ENCODE measurements at regions not wholly inside any gene's neighbourhood (a gene's known extent, or its start where the extent isn't known, plus 50 kb on each side); places are given as distances from the start of the nearest gene placed in this dataset.
"Not testable (repeated sequence)": the region's sequence is repeated elsewhere in the genome, so short reads cannot be mapped to it uniquely, and the experiment has no call there.

DNA sequence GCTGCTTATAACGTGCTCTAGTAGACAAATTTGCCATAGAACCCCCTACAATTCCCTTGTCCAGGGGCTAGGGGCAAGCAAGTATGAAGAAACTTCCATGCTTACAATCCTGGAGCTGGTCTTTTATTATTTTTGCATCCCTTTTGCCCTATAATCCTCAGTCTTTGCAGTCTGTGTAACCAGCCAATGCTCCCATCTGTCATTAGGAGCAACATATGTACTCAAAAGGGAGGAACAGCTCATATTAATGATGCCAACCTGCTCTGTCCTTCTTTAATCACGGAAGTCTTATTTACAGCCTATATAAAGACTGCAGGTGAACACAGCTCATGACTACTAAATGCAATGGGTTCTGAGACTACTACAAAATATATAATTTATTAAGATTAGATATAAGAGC, 263.3 kb downstream of the ZIC1 start:
- DNase-seq, result no peak

DNA sequence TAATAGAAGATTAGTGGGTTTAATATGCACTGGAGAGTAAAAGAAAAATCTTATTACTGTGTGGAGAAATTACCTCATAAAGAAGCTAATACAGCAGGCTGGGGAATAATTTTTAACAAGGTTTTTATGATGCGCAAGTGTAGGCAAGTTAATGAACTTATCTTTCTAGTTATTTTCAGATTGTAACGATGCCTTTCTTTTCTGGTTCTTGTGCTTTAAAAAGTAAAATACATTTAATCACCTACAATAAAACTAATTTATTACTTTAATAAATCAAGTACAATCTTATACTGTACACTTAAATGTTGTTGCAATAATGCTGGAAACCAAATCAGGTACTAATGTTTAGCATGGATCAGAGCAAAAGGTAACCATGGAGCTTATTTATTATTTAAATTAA, 266.6 kb downstream of the ZIC1 start:
- no peak for DNase-seq

DNA sequence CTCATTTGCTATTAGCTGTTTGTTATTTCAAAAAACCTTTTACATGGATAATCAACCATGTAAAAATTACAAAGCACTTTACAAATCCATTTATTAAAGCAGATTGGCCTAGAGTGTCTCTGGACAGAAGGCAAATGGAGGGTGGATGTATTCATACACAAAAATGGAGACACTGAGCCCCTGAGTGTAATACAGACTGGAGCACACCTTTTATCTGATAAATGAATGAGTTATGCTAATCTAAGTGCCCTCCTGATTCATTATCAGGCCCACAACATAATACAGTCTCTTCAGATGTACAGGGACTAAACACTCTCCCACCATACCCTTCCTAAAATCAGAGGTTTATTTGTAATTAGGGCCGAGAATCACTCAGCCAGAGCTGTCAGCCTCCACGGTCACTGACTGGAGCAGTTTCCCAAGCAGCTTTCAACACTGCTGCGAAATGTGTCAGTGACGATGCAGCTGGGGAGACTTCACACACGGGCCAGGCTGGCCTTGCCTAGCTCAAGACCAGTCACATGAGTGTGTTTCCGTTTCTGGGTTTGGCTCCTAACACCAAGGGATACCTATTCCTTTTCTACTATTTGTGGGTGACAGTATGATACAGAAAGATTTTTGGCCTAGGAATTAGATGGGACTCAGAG, 271.8 kb downstream of the ZIC1 start:
- peak; percentile 6 for DNase-seq

DNA sequence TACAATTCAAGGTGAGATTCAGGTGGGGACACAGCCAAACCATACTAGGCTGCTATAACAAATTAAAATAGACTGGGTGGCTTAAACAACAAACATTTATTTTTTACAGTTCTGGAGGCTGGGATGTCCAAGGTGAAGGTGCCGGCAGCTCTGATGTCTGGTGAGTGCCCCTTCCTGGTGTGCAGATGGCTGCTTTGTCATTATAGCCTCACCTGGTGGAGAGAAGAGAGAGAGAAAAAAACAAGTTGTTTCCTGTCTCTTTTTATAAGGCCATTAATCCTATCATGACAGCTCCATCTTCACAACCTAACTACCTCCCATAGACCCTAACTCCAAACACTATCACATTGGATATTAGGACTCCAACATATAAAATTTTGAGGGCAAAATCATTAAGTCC, 279.7 kb downstream of the ZIC1 start:
- DNase-seq, result no peak

DNA sequence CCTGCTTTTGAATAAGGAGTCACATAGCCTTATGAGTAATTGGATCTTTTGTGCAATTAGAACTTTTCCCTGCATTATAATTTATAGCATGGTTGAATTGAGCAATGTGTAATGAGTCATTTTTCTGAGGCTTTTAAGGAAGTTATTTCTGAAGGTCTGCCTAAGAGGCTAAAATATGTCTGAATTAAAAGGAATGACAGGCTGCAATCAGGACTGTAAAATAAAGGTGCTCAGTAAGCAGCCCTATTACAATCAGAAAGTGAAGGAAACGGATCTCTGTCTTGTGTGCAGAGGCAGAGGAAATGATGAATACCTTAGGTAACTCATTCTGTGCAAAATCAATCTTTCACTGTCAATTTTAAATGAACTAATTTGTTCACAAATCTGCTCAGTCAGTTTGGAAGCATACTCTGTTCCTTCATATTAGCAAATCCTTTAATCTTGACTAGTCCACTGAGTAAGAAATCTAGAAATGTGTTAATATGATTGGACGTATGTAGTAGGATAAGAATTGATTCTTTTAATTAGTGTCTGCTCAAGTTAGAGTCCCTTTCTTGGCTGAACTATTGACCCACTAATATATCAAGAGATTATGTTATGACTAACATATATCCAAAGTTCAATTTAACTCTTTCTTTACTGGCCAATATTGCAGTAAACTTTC, 290.1 kb downstream of the ZIC1 start:
- DNase-seq, result no peak

DNA sequence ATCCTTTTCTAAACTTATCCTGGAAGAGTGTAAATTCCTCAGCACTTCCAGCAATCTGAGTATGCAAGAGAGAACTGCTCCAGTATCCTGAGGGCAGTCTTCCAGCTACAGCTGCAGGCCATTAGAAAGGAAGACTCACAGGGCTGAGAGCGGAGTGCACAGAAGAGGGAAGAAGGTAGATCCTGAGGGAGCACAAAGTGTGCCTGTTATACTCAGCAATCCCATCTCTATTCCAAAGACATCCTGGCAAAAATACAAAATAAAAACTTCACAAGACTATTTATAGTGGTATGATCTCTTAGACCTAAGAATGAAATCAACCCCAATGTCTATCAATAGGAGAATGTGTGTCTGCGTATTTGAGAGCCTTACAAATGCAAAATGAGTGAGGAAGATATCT, 292.0 kb downstream of the ZIC1 start:
- no peak for DNase-seq

DNA sequence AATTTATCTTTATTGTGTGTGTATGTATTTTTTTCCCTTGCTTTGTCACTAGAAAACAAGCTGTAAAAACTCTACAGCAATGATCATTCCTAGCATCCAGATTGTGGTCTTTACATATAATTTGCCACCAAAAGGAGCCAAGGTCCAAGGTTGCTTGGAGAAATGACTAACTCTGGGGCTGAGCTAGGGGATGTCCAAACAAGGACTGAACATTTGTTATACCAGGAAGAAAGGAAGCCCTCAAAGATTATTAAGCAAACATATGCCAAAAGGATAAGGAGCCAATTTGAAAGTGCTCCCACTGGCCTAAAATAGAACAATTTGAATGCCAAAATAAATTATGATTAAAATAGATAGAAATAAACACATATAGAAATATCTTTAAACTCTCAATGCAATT, 293.3 kb downstream of the ZIC1 start:
- DNase-seq, result no peak

DNA sequence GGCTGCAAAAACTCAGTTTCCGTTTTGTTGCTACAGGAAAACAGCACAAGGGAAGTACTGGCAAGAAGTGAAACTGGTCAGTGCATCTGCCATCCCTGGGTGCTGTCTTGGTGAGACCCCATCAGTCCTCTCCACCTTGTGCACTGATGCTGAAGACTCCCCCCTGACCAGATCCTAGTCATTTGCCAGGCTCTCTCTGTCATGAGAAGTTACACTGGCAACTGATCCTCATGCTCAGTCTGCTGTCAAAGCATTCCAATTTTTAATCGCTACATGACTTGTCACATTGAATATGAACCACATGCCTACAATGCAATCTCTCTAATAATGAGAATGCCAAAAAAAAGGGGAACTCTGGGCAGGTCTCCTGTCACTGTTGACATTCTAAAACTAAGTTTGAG, 296.5 kb downstream of the ZIC1 start:
- DNase-seq, result no peak

DNA sequence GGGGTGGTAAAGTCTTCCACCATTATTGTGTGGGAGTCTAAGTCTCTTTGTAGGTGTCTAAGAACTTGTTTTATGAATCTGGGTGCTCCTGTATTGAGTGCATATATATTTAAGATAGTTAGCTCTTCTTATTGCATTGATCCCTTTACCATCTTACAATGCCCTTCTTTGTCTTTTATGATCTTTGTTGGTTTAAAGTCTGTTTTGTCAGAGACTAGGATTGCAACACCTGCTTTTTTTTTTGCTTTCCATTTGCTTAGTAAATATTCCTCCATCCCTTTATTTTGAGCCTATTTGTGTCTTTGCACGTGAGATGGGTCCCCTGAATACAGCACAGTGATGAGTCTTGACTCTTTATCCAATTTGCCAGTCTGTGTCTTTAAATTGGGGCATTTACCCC, 301.6 kb downstream of the ZIC1 start:
- DNase-seq, result not testable (repeated sequence)

DNA sequence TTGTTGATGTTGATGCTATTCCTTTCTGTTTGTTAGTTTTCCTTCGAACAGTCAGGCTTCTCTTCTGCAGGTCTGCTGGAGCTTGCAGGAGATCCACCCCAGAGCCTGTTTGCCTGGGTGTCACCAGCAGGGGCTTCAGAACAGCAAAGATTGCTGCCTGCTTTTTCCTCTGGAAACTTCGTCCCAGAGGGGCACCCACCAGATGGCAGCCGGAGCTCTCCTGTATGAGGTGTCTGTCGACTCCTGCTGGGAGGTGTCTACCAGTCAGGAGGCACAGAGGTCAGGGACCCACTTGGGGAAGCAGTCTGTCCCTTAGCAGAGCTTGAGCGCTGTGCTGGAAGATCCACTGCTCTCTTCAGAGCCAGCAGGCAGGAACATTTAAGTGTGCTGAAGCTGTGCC, 303.2 kb downstream of the ZIC1 start:
- no peak for DNase-seq

DNA sequence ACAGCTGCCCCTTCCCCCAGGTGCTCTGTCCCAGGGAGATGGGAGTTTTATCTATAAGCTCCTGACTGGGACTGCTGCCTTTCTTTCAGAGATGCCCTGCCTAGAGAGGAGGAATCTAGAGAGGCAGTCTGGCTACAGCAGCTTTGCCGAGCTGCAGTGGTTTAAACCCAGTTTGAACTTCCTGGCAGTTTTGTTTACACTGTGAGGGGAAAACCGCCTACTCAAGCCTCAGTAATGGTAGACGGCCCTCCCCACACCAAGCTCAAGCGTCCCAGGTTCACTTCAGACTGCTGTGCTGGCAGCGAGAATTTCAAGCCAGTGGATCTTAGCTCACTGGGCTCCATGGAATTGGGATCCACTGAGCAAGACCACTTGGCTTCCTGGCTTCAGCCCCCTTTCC, 303.6 kb downstream of the ZIC1 start:
- not testable (repeated sequence) for DNase-seq

DNA sequence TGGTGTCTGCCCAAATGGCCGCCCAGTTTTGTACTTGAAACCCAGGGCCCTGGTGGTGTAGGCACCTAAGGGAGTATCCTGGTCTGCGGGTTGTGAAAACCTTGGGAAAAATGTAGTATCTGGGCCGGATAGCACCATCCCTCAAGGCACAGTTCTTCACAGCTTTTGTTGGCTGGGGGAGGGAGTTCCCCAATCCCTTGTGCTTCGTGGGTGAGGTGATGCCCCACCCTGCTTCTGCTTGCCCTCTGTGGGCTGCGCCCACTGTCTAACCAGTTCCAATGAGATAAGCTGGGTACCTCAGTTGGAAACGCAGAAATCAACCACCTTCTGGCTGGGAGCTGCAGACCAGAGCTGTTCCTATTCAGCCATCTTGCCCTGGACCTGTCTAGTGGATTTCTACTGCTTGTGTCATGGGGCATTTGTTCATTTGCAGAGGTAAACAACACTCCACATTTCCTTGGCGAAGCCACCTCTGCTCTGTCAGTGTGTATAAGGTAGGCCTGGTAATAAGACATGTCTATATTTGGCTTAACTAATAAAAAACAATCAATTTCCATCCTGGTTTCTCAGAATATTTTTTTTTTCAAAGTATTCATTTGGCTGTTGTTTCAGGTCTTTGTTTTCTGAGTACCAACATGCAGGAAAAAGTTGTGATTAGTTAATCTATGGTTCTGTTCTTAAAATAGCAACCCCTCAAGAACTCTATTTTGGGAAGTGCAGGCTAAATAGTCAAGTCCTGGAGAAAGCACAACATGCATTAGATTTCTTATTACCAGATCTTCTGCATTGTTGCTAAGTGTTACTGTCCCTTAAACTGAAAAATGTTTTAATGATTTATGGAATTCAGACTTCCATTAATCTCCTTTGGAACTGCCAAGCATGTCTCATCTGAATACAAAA, 304.3 kb downstream of the ZIC1 start:
- no peak for DNase-seq

DNA sequence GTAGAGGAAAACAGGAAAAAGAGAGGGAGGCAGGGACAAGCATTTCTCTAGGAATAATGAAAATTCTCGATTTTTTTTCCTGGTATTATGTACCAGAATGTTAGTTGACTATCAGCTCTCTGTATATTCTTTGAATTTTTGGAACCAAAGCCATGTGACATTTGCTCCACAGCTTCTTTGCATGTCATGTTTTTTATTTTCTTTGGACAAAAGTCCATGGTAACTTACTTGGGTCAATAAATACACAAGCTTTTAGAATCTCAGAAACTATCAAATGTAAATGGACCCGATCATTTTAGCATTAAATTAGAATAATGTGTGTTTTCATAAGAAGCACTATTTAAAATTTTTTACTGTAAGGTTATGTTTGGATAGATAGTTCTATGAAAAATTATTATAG, 320.5 kb downstream of the ZIC1 start:
- DNase-seq, result no peak

DNA sequence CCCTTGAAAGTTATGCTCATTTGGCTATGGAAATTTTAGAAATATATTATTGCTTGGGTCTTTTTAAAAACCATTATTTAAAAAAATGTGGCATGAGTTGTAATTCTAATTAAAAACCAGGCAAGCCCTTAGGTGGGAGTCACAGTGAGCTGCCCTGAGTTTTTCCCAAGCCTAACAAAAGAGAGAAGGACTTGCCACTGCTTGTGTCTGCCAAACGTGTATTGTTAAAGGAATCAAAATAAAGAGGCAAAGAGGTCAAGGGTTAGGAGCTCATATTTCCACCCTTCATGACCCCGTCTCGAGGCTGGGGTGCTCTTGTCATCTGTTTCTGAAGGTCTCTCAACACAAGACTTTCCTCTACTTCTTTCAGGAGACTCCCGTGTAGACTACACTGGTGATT, 321.1 kb downstream of the ZIC1 start:
- peak; percentile 14 for DNase-seq

DNA sequence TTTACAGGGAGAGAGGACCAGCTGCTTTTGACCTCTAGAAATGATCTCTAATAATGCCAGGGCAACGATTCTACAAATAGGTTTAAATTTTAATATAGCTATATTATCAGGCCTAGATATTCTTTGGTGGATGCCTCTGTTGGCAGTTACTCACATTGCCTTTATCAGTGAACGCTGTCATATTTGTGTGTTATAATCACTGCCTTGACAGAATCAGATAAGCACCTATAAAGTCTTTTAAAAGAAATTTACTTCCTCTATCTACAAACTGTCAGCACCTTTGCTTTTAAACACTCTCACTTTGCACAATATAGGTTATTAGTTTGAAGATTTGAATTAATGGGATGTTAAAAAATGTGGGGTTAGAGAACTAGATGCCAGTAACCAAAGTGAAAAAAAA, 324.1 kb downstream of the ZIC1 start:
- no peak for DNase-seq

DNA sequence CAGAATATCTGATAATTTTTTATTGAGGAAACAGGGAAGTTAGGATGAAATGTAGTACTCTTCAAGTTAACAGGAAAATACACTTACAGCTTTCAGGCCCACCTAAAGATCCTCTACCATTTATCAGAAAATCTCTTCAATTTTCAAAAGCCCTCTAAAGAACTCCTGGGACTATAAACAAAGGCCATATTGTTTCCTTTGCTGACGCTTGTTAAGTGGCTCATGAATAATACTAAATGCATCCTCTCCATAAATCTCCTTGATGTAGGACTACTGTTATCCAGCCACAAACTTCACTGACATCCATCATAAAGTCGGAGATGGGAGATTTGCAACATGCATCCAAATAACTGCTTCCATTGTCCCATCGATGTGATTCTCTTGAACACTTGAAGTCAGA, 326.5 kb downstream of the ZIC1 start:
- DNase-seq, result no peak

DNA sequence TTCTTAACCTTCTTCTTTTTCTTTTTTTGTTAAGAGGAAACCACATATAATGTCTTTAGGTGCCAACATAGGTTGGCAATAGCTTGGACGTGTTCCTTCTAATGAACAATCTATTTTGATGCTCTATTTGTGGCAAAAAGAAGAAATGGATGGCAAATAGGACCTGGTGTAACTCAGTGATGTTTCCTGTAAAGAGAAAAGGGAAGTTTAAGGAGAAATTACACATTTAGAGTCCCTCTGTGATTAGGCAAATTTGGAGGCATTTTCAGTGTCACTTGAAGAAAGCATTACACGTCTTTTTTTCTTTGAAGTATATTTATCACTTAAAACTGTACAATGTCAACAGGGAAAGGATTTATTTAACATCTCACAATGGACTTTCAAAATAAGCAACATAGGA, 327.1 kb downstream of the ZIC1 start:
- no peak for DNase-seq

DNA sequence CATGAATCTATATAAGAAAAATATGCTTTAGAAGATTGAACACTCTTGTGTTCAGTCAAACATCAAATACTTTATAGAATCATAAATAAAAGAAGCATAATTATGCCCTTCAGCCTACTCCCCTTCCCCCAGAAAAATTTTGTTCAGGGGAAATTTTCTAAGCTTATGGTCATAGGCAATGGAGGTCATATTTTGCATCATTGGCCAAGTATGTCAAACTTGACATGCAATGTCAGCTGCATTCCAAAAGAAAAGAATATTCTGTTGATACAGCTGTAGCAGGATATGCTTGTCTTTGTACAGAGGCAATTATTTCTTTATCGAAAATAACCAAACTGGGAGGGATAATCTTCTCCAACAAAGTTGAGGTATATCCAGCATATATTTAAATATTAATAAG, 328.2 kb downstream of the ZIC1 start:
- DNase-seq, result no peak

DNA sequence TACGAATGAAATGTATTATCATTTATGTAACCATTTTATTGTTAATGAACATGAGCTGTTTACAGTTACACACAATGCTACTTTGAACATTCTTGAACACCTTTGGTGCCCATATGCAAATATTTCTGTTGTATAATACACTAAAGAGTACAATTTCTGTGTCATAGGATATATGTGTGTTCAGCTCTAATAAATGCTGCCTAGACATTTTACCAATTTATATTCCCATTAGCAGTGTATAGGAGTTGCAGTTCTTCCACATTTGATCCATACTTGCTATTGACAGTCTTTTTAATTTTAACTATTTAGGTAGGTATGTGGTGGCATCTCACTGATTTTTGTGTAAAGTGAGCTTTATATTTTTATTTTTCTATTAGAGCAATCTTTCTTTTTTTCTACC, 331.8 kb downstream of the ZIC1 start:
- no peak for DNase-seq

DNA sequence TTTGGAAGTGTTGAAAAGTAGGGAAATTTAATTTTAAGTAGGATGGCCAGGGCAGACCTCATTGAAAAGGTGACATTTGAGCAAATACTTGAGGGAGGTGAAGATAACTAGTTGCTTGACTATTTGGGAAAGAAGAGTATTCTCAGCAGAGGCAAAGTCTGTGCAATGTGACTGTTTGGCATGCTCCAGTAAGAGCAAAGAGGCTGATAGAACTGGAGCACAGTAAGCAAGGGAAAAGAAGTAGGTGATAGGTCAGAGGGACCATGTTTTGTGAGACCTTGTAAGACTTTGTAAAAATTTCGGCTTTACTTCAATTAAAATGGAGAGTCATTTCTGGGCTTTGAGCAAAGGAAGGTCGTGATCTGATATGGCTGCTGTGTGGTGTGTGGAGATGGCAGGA, 335.8 kb downstream of the ZIC1 start:
- no peak for DNase-seq

DNA sequence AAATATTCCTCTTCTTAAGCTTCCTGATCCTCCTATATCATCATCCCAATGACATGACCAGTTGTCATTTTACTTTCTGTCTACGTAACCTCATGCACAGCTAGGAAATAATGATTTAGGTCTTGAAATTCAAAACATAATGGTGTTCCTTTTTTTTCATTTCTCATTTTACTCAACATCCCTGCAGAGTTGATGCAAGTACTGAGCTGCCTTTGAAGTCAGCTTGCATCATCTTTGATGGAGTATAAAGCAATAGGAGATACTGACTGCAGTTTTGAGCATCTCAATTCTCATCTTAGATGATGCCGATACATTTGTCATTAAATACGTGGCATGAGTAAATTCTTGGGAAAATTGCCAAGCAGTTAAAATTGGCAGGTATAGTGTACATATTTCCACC, 346.1 kb downstream of the ZIC1 start:
- no peak for DNase-seq

DNA sequence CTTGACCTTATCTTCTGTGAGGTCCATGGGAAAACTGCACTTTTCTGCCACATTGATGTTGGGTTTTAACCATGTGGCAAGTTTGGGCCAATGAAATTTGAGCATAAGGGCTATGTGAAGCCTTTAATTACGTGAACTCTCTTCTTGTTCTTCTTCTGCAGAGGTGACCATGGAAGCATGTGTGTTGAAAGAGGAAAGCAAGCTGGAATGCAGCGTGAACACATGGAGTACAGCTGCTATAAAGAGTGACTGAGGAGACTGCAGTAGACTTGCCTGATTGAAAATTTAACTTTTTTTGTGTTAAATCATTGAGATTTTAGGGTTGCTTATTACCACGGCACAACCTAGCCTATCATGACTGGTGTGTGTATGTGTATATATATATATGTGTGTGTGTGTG, 347.3 kb downstream of the ZIC1 start:
- no peak for DNase-seq

DNA sequence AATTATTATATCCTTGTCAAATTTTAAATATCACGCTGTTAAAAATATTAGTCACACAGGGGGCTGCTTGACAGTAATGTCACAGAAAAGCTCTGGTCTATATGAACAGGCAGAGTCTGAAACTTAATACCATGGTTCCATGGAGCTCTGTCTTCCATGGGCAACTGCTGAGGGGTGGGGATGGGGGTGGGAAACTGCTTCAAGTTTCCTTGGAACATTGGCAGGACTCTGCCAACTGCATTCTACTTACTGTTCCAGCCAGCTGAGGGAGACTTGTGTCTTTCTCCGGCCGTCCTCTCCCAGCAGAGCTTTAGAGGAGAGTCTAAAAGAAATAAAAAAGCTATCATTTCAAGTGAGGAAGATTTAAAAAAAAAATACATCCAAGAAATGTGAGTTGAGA, 348.7 kb downstream of the ZIC1 start:
- no peak for DNase-seq

DNA sequence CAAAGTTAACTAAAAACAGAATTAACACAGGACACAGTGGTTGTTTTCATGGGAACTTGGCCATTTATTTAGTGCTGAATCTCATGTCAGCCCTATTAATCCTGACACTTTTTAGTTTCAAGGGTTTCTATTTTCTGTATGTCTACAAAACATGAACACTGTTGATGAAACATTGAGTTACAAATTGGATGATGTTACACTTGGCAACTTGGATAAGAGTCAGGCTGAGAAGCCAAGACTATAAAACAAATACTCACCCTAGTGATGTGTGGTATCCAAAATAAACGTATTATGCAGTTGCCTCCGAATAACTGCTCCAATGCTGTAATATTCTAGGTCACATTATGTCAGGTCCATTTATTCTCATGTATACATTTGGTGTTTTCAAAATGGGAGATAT, 349.6 kb downstream of the ZIC1 start:
- DNase-seq, result no peak
